GM12878 (cell line): ENCODE measurements at regions not wholly inside any gene's neighbourhood (a gene's known extent, or its start where the extent isn't known, plus 50 kb on each side); places are given as distances from the start of the nearest gene placed in this dataset.

ENCODE experiments used
- ATAC-seq: fragments of 200-7000 bp; cut with Tn5 transposase; 3 replicates; pipeline ENCODE4 v1.9.1; 2020; ENCODE audit warnings: mild to moderate bottlenecking, moderate library complexity
- BruUV-seq: library from RNA; stranded (reverse); fragments of 400-500 nt; replicated peaks from 2 replicates; lab custom pipeline; 2021; lab: Mats Ljungman, UMichigan
- CTCF ChIA-PET: fragments of 300-600 bp; sonication (Branson Sonifier 250); formaldehyde crosslinking; extraction: SDS; loops from one replicate; lab custom pipeline; 2021; ENCODE audit warnings: inconsistent platforms; lab: Yijun Ruan, JAX
- POLR2A ChIA-PET: fragments of 350-600 bp; formaldehyde crosslinking; extraction: SDS; loops from one replicate; lab custom pipeline; 2021; ENCODE audit warnings: inconsistent platforms; lab: Charles Lee
- RAD21 ChIA-PET: fragments of 300-600 bp; sonication (Branson Sonifier 250); formaldehyde crosslinking; loops from one replicate; lab custom pipeline; 2023; ENCODE audit warnings: antibody characterized with exemption; ENCODE audit not compliant: unreplicated experiment; lab: Charles Lee
- SMC1A ChIA-PET: fragments of 300-600 bp; sonication (Branson Sonifier 250); formaldehyde crosslinking; loops from one replicate; lab custom pipeline; 2023; ENCODE audit not compliant: unreplicated experiment, uncharacterized antibody; lab: Charles Lee
- DNase-seq: peaks from one replicate; pipeline ENCODE4 v3.0.0-alpha.2; 2011; ENCODE audit warnings: low read depth, low spot score
- FAIRE-seq: peaks from 3 replicates; lab custom pipeline; 2011; peaks lifted over from hg19 to GRCh38; lab: Jason Lieb, UNC
- H2AFZ ChIP-seq: 2 replicates; pipeline ENCODE4 v1.6.0; 2011; ENCODE audit warnings: low read depth, low read length, control low read depth; ENCODE audit not compliant: control insufficient read depth
- H3K27ac ChIP-seq: 2 replicates; pipeline ENCODE4 v1.5.1; 2011; ENCODE audit warnings: control low read depth; ENCODE audit not compliant: control insufficient read depth, insufficient read depth
- H3K27me3 ChIP-seq, 2 experiments: replicated peaks in 1 of 2; 2 replicates each; pipeline versions ENCODE4 v1.6.0 to v1.6.1; 2011; ENCODE audit warnings: low read length in 1 of 2; ENCODE audit not compliant: control insufficient read depth in 2 of 2, insufficient read depth in 2 of 2
- H3K36me3 ChIP-seq, 2 experiments: 2 replicates each; pipeline ENCODE4 v1.5.1; 2011; ENCODE audit warnings: low read length in 1 of 2; ENCODE audit not compliant: control insufficient read depth in 2 of 2, insufficient read depth in 2 of 2
- H3K4me1 ChIP-seq: 2 replicates; pipeline ENCODE4 v1.6.1; 2011; ENCODE audit warnings: mild to moderate bottlenecking, low read length, moderate library complexity, mixed read lengths; ENCODE audit not compliant: control insufficient read depth, insufficient read depth
- H3K4me2 ChIP-seq: 2 replicates; pipeline ENCODE4 v1.6.0; 2011; ENCODE audit warnings: control low read depth; ENCODE audit not compliant: control insufficient read depth, insufficient read depth
- H3K4me3 ChIP-seq: fragments of 200-600 bp; sonication (generic); 2 replicates; pipeline ENCODE4 v1.5.1; 2016
- H3K79me2 ChIP-seq: 2 replicates; pipeline ENCODE4 v1.6.0; 2011; ENCODE audit warnings: low read length; ENCODE audit not compliant: control insufficient read depth, insufficient read depth
- H3K9ac ChIP-seq: 2 replicates; pipeline ENCODE4 v1.8.0; 2011; ENCODE audit warnings: low read length, control low read depth, mixed read lengths; ENCODE audit not compliant: control insufficient read depth, insufficient read depth
- H3K9me3 ChIP-seq: replicated peaks from 3 replicates; pipeline ENCODE4 v1.5.1; 2011; ENCODE audit warnings: mild to moderate bottlenecking, low read length; ENCODE audit not compliant: control insufficient read depth, insufficient read depth
- H4K20me1 ChIP-seq: 2 replicates; pipeline ENCODE4 v1.6.0; 2011; ENCODE audit not compliant: control insufficient read depth, insufficient read depth
- GABPA ChIP-seq: IDR thresholded peaks from 2 replicates; pipeline ENCODE4 v1.6.1; 2014; ENCODE audit warnings: antibody characterized with exemption, low read depth, mild to moderate bottlenecking, inconsistent platforms
- JUND ChIP-seq: IDR thresholded peaks from 2 replicates; pipeline ENCODE4 v1.6.1; 2012; ENCODE audit warnings: low read depth, mild to moderate bottlenecking, low read length, improper control_type of control experiment, moderate library complexity
- PAX5 ChIP-seq: IDR thresholded peaks from 2 replicates; pipeline ENCODE4 v1.6.1; 2011; ENCODE audit warnings: low read depth, low read length, borderline replicate concordance
- PAX8 ChIP-seq: fragments of 450-650 bp; IDR thresholded peaks from 2 replicates; pipeline ENCODE4 v1.6.1; 2017; ENCODE audit warnings: mild to moderate bottlenecking, moderate library complexity
- TCF7 ChIP-seq: IDR thresholded peaks from 2 replicates; pipeline ENCODE4 v1.6.1; 2014; ENCODE audit warnings: antibody characterized with exemption, borderline replicate concordance
- YY1 ChIP-seq: IDR thresholded peaks from 2 replicates; pipeline ENCODE4 v1.6.1; 2011; ENCODE audit warnings: low read depth, mild to moderate bottlenecking, low read length
- ZBED1 ChIP-seq: IDR thresholded peaks from 2 replicates; pipeline ENCODE4 v1.6.1; 2016; ENCODE audit warnings: borderline replicate concordance
- WGBS: methylation state at CpG from one replicate; pipeline ENCODE4 v1.1.6; 2016; ENCODE audit warnings: low lambda C conversion rate; ENCODE audit not compliant: insufficient replicate concordance, insufficient coverage; ENCODE audit errors: missing lambda C conversion rate; 5-methylcytosine and 5-hydroxymethylcytosine counted together
- in situ Hi-C: fragments of 300-500 bp; cut with MboI; formaldehyde crosslinking; loops from 9 replicates; pipeline ENCODE4 v1.14.3; 2018; ENCODE audit warnings: mixed read lengths
- intact Hi-C: fragments of 100-400 bp; cut with micrococcal nuclease; formaldehyde crosslinking; loops from one replicate; pipeline ENCODE4 v1.14.2; 2022; ENCODE audit not compliant: unreplicated experiment
- TF ChIP-seq, protein P1 (sequence below): IDR thresholded peaks from 2 replicates; pipeline ENCODE4 v1.6.1; 2011; ENCODE audit warnings: borderline replicate concordance, low read depth, mild to moderate bottlenecking, moderate library complexity, mixed read lengths, low read length; ENCODE audit not compliant: insufficient read depth; ENCODE audit errors: extremely low read length

DNA sequence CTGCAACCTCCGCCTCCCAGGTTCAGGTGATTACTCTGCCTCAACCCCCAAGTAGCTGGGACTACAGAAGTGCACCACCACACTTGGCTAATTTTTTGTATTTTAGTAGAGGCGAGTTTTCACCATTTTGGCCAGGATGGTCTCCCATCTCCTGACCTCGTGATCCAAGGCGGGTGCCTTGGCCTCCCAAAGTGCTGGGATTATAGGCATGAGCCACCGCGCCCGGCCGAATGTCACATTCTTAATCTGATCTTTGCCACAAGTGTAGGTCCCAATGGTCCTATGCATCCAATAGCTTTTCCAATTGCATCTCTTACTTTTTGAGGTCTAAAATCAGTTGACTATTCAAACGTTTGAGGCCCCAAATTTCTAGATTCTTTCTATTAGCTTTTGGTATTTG lies 676.0 kb downstream of the SLC16A7 start (continued):
- TF ChIP-seq, protein P1, sequence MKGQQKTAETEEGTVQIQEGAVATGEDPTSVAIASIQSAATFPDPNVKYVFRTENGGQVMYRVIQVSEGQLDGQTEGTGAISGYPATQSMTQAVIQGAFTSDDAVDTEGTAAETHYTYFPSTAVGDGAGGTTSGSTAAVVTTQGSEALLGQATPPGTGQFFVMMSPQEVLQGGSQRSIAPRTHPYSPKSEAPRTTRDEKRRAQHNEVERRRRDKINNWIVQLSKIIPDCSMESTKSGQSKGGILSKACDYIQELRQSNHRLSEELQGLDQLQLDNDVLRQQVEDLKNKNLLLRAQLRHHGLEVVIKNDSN = no peak
- TF ChIP-seq PAX5 = no peak

DNA sequence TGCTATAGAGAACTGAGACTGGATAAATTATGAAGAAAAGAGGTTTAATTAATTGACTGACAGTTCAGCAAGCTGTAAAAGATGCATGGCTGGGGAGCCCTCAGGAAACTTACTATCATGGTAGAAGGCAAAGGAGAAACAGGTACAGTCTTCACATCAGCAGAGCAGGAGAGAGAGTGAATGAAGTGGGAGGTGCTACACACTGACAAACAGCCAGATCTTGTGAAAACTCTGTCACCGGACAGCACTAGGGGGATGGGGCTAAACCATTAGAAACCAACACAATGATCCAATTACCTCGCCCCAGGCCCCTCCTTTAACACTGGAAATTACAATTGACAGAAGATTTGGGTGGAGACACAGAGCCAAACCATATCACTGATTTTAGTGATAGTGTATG lies 682.4 kb downstream of the SLC16A7 start:
- WGBS = 25% methylated on average over 2 of the region's 2 CpGs
- H3K27ac ChIP-seq = no peak overlapping the region
- ChIA-PET RAD21 (no interaction called here), POLR2A (no interaction called here), SMC1A (no interaction called here), CTCF (no interaction called here)
- H3K4me1 ChIP-seq = no peaks in the 10 kb centered on the region
- no peaks in the 10 kb centered on the region for H3K79me2 ChIP-seq
- no peak overlapping the region for H2AFZ ChIP-seq
- intact Hi-C loops (no loop called here), in situ Hi-C loops (no loop called here)
- no peak overlapping the region for H3K4me2 ChIP-seq
- no peak for DNase-seq
- no peak overlapping the region for H3K4me3 ChIP-seq
- H3K9me3 ChIP-seq = no peaks in the 10 kb centered on the region
- no peak for ATAC-seq
- H3K9ac ChIP-seq = no peak overlapping the region
- no peak for FAIRE-seq
- H3K36me3 ChIP-seq = no peaks in the 10 kb centered on the region
- H3K27me3 ChIP-seq = no peaks in the 10 kb centered on the region
- BruUV-seq = no TSS peak
- no peak for TF ChIP-seq PAX8
- TF ChIP-seq YY1 = no peak
- TF ChIP-seq GABPA = no peak
- TF ChIP-seq JUND = no peak
- TF ChIP-seq ZBED1 = no peak
- no peak for TF ChIP-seq TCF7
- no peaks in the 10 kb centered on the region for H4K20me1 ChIP-seq
